Activated CD4-positive, alpha-beta T cell treated with anti-CD3 and anti-CD28 coated beads for 36 hours (primary cell): ENCODE measurements at regions not wholly inside any gene's neighbourhood (a gene's known extent, or its start where the extent isn't known, plus 50 kb on each side); places are given as distances from the start of the nearest gene placed in this dataset.

Experiments
- ATAC-seq: fragments of 200-7000 bp; cut with Tn5 transposase; one replicate; pipeline ENCODE4 v1.10.0; 2021; ENCODE audit warnings: mild to moderate bottlenecking, moderate library complexity
- CTCF ChIA-PET: fragments of 350-600 bp; sonication (Branson Sonifier 250); formaldehyde crosslinking; loops from one replicate; lab custom pipeline; 2021; ENCODE audit warnings: antibody characterized with exemption; lab: Charles Lee
- POLR2A ChIA-PET: fragments of 350-600 bp; sonication (Branson Sonifier 250); formaldehyde crosslinking; loops from one replicate; lab custom pipeline; 2021; ENCODE audit warnings: antibody characterized with exemption, inconsistent platforms; lab: Charles Lee
- DNase-seq: peaks from one replicate; pipeline ENCODE4 v3.0.0-alpha.2; 2020
- H3K27ac Mint-ChIP-seq: one replicate; pipeline ENCODE4 v1.8.0; 2021; ENCODE audit warnings: mixed read lengths
- H3K27me3 Mint-ChIP-seq: one replicate; pipeline ENCODE4 v1.8.0; 2021; ENCODE audit warnings: mixed read lengths
- H3K36me3 Mint-ChIP-seq: one replicate; pipeline ENCODE4 v1.8.0; 2021; ENCODE audit warnings: low read depth, mixed read lengths
- H3K4me1 Mint-ChIP-seq: one replicate; pipeline ENCODE4 v1.8.0; 2021; ENCODE audit warnings: mixed read lengths
- H3K4me3 Mint-ChIP-seq: one replicate; pipeline ENCODE4 v1.8.0; 2021; ENCODE audit warnings: mild to moderate bottlenecking, moderate library complexity, mixed read lengths
- H3K9me3 Mint-ChIP-seq: one replicate; pipeline ENCODE4 v1.8.0; 2021; ENCODE audit warnings: low read depth, mixed read lengths
- intact Hi-C, 2 experiments: fragments of 100-400 bp; cut with DNase I in 1 of 2; cut with micrococcal nuclease in 1 of 2; formaldehyde crosslinking; loops; one replicate each; pipeline versions ENCODE4 v1.14.2 to v1.15.1; 2022 to 2024; cut with DNase I, micrococcal nuclease

DNA sequence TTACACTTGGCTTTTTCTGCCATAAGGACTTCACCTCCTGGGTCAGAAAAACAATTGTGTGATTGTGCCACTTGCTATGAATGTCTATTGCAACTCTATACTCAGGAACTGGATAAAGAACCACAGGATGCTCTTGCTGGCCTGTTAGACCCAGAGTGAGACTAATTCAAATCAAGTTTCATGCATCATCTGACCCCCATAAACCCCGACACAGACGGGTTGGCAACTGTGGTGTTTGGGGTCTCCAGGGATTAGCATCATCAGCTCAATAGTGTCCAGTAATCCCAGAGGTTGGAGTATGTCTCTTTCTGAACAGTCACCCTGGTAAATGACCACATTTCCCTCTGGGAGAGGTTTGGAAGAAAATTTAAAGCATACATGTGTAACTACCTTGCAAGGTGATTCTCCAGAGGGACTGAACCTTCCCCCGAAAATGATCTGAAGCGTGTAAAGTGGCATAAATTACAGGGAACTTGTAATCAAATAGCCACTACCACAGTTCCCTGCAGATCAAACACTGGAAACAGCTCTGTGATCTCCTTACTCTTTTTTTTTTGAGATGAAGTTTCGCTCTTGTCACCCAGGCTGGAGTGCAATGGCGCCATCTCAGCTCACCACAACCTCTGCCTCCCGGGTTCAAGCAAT, 1097.6 kb downstream of the TBC1D22A start:
- Mint-ChIP-seq H3K27ac (no peak overlapping the region), H3K4me1 (peaks cover 5% of the 10 kb centered on the region), H3K36me3 (no peaks in the 10 kb centered on the region), H3K4me3 (no peak overlapping the region), H3K9me3 (no peaks in the 10 kb centered on the region), H3K27me3 (peaks cover 18% of the 10 kb centered on the region)
- intact Hi-C loops, result no loop called here
- ATAC-seq (no peak), DNase-seq (no peak)
- ChIA-PET CTCF (interaction anchor here (0.6 kb wide), 1 partner anchor 1080 kb away, joined by 3 read pairs; no protein-coding TSS in a partner anchor), POLR2A (no interaction called here)

DNA sequence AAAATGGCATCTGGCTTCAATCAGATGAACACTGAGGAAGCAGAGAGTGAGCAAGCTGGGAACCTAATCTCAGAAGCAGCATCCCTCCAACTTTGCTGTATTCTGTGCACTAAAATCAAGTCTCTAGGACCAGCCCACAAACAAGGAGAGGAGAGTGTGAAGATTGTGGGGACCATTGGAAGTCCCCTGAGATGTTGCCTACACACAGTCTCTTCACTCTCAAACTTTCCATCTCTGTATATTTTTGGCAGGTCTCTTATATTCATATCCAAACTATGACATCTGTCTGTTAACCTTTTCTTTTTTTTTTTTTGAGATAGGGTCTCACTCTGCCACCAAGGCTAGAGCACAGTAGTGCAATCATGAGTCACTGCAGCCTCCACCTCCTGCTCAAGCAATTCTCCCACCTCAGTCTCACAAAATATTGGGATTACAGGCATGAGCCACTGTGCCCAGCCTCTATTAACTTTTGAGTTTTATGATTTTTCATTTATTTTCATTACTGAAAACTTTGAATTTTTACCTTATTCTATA, 1096.4 kb downstream of the TBC1D22A start:
- ChIA-PET CTCF (interaction anchor here (0.7 kb wide), 1 partner anchor 1317 kb away, joined by 3 read pairs; no protein-coding TSS in a partner anchor), POLR2A (interaction anchor here (0.6 kb wide), 1 partner anchor 517 kb away, joined by 6 read pairs; no protein-coding TSS in a partner anchor)
- peak; percentile 90 for ATAC-seq
- peaks cover 5% of the 10 kb centered on the region for H3K4me1 Mint-ChIP-seq
- H3K36me3 Mint-ChIP-seq, result no peaks in the 10 kb centered on the region
- DNase-seq, result peak; percentile 9
- H3K9me3 Mint-ChIP-seq, result no peaks in the 10 kb centered on the region
- peaks cover 17% of the 10 kb centered on the region for H3K27me3 Mint-ChIP-seq
- H3K27ac Mint-ChIP-seq, result no peak overlapping the region
- no peak overlapping the region for H3K4me3 Mint-ChIP-seq
- intact Hi-C loops, result no loop called here

DNA sequence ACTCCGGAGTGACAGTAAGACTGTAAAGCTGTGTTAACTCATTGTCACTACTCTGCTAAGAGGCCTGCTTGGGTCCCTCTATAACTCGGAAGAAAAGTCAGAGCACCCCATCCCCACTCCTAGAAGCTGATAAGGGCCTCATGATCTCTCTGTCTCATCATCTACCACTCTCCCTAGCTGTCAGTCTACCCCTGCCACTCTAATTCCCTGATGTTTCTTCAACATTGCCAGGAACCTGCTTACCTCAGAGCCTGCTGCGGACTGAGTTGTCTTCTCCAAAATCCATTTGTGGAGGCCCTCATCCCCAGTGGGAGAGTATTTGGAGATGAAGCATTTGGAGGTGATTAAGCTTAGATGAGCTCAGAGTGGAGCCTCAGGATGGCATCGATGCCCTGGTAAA, 1092.2 kb downstream of the TBC1D22A start:
- Mint-ChIP-seq H3K27me3 (peaks cover 11% of the 10 kb centered on the region), H3K9me3 (no peaks in the 10 kb centered on the region), H3K4me3 (no peak overlapping the region), H3K4me1 (peaks cover 5% of the 10 kb centered on the region), H3K27ac (no peak overlapping the region), H3K36me3 (no peaks in the 10 kb centered on the region)
- DNase-seq, result no peak
- POLR2A ChIA-PET, result no interaction called here
- CTCF ChIA-PET, result no interaction called here
- ATAC-seq, result no peak
- intact Hi-C loops, result no loop called here

DNA sequence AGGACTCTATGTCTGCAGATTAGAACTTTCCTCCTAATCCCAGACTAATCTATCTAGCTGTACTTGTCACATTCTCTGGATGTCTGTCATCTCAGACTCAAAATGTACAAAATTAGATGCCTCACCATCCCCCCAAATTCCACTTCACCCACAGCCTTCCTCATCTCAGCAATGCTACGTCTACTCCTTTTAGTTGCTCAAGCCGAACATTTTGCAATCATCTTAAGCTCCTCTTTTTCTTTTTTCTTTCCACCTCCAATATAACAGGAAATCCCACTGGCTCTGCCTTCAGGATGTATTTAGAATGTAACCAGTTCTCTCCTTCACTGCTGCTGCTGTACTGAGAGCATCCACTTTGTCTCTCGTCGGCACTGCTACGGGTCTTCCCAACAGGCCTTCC, 1091.8 kb downstream of the TBC1D22A start:
- Mint-ChIP-seq H3K9me3 (no peaks in the 10 kb centered on the region), H3K4me1 (peaks cover 5% of the 10 kb centered on the region), H3K36me3 (no peaks in the 10 kb centered on the region), H3K27me3 (peaks cover 11% of the 10 kb centered on the region), H3K27ac (no peak overlapping the region), H3K4me3 (no peak overlapping the region)
- POLR2A ChIA-PET, result no interaction called here
- intact Hi-C loops, result no loop called here
- CTCF ChIA-PET, result interaction anchor here (0.6 kb wide), 1 partner anchor 133 kb away, joined by 3 read pairs; no protein-coding TSS in a partner anchor
- no peak for ATAC-seq
- DNase-seq, result no peak

DNA sequence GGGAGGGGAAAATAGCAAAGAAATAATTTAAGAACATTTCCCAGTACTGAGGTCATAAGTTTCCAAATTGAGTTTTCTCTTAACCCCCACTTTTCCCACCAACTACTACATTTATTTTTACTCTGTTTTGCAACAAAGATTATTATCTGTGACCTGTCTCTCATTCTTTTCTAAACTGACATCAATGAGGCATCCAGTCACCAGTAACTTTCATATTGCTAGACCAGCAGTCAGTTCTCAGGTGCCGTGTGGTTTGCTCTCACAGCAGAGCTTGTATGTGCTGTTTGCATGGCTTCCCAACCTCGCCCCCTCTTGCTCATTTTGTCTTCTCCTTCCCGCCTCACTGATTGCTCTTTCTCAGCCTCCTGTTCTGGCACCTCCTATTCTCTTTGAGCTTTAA, 1091.3 kb downstream of the TBC1D22A start:
- DNase-seq, result no peak
- Mint-ChIP-seq H3K9me3 (no peaks in the 10 kb centered on the region), H3K4me3 (no peak overlapping the region), H3K27ac (no peak overlapping the region), H3K36me3 (no peaks in the 10 kb centered on the region), H3K27me3 (peaks cover 11% of the 10 kb centered on the region), H3K4me1 (peaks cover 5% of the 10 kb centered on the region)
- intact Hi-C loops, result no loop called here
- no peak for ATAC-seq
- ChIA-PET POLR2A (no interaction called here), CTCF (interaction anchor here (0.6 kb wide), 1 partner anchor 134 kb away, joined by 3 read pairs; no protein-coding TSS in a partner anchor)

DNA sequence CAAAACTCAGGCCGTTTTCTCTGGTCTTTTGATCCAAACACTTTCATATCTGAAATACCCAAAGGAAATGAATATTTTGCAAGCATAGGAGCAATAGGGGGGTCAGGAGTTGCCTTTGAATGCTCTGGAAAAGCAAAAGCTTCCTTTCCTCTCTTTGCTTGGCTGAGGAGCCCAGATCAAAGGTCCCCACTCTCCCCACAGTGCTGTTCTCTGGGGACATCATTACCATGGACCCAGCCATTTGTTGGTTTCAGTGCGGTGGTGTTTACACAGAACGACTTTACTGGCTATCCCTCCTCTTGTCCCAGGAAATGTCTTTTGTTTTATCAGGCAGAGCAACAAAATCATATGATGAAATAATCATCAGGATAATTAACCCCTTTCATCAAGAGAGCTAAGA, 1089.1 kb downstream of the TBC1D22A start:
- intact Hi-C loops, result no loop called here
- Mint-ChIP-seq H3K27ac (no peak overlapping the region), H3K36me3 (no peaks in the 10 kb centered on the region), H3K4me1 (no peaks in the 10 kb centered on the region), H3K4me3 (no peak overlapping the region), H3K27me3 (peaks cover 7% of the 10 kb centered on the region), H3K9me3 (no peaks in the 10 kb centered on the region)
- CTCF ChIA-PET, result no interaction called here
- no peak for ATAC-seq
- no peak for DNase-seq
- POLR2A ChIA-PET, result no interaction called here

DNA sequence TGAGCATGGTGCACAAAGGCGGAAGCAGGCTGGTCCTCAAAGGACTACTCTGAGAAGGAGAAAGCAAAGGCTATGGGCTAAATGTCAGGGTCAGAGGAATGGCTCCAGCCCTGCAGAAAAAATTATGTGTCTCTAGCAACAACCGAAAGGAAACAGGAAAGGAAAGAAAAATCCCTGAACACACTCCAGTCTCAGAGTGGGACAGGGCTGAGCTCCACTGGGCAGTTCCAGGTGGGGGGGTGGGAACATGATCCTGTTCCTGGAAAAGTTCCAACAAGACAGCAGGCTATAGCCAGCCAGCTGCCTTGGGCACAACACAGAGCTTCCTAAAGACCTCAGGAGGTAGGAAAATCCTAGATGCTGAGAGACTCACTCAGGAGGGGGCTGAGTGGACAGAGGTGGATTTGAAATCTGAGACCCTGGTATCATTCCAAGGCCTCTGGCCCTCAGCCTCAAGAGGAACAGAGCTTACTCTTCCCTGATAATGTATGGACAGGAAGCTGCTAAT, 1088.2 kb downstream of the TBC1D22A start:
- no peak overlapping the region for H3K27ac Mint-ChIP-seq
- CTCF ChIA-PET, result no interaction called here
- no peak overlapping the region for H3K4me3 Mint-ChIP-seq
- H3K36me3 Mint-ChIP-seq, result no peaks in the 10 kb centered on the region
- H3K27me3 Mint-ChIP-seq, result peaks cover 5% of the 10 kb centered on the region
- no peaks in the 10 kb centered on the region for H3K9me3 Mint-ChIP-seq
- POLR2A ChIA-PET, result no interaction called here
- intact Hi-C loops, result no loop called here
- DNase-seq, result no peak
- no peaks in the 10 kb centered on the region for H3K4me1 Mint-ChIP-seq
- no peak for ATAC-seq

DNA sequence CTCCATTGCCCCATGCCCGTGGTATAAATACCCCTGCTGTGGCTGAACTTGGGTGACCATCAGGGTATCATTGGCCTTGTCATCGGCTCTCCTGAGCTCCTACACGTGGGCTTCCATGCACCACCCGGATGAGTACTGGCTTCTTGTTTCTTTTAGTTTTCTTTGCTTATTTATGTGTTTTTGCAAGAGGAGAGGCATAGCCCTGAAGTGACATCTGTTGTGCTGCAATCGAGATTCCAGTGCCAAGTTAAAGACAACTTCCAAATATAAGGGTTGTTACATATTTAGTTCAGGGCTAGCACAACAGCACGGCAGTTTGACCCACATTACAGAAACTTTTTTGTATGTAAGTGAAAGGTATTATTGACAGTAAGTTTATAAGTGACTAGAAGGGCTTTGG, 1087.1 kb downstream of the TBC1D22A start:
- H3K27me3 Mint-ChIP-seq, result peaks cover 11% of the 10 kb centered on the region
- no peaks in the 10 kb centered on the region for H3K4me1 Mint-ChIP-seq
- DNase-seq, result no peak
- POLR2A ChIA-PET, result no interaction called here
- H3K36me3 Mint-ChIP-seq, result no peaks in the 10 kb centered on the region
- CTCF ChIA-PET, result no interaction called here
- no peak overlapping the region for H3K27ac Mint-ChIP-seq
- ATAC-seq, result no peak
- intact Hi-C loops, result no loop called here
- H3K4me3 Mint-ChIP-seq, result no peak overlapping the region
- H3K9me3 Mint-ChIP-seq, result no peaks in the 10 kb centered on the region

DNA sequence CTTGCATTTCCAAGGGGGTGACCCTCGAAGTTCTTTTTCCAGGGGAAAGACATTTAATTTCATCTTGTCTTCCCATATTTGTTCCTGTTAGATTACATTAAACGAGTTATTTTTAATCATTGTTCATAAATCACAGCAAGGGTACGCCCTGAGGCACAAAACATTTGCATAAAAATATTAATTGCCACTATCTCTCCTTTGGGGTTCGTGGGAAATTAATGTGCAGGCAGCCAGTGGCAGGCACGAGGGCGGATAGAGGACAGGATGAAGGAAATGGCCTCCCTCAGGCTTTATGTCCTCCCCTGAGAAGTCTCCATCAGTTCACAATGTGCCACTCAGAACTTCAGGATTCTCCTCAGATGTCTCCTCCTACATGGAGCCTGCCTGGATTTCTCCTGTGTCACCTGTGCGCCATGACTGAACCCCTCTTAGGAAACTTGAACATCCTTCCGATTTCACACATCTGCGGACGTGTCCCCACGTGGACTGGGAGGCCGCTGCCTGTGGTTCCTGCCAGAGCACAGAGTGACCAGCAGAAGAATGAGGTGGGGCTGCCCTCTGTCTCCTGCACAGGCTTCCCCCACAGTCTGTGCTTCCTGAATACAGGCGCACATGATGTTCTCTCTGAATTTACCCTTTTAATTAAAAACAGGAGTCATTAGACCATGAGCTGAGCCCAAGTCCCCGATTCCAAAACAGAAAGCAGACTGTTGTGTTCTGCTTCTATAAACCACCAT, 1085.9 kb downstream of the TBC1D22A start:
- intact Hi-C loops, result no loop called here
- ATAC-seq, result no peak
- H3K36me3 Mint-ChIP-seq, result no peaks in the 10 kb centered on the region

DNA sequence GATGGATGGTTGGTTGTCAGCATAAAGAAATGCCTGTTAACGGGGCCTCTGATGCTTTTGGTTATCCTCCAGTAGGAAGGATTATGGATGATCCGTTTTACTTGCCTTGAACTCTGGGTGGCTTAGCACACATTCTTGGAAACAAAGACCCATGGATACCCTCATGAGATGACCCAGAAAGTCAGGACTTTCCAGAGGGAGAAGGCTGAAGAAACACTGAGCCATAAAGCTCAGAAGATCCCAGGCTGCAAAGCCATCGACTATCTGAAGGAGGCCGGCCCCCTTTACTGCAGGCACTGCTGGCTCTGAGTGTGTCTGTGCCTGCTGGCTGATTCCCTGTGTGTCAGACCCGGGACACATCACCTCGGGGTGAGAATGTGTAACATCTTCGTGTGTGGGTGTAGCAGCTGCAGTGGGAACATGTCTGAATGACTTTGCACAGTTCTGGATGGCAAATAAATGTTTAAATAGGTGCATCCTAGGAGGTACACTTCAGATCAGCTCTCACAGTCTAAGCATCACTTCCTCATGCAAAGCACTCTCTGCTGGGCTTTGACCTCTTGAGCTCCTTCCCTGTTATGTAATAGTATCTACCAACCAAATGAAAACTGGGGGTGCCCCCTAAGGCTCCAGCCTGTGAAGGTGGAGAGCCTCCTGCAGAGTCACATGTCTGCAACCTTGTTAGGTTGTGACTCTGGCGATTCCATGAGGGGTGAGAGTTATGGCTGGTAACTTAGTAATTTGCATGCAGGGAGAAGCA, 1084.9 kb downstream of the TBC1D22A start:
- no peaks in the 10 kb centered on the region for H3K4me1 Mint-ChIP-seq
- H3K9me3 Mint-ChIP-seq, result no peaks in the 10 kb centered on the region
- intact Hi-C loops, result no loop called here
- H3K4me3 Mint-ChIP-seq, result no peak overlapping the region
- ATAC-seq (no peak), DNase-seq (no peak)
- H3K27ac Mint-ChIP-seq, result no peak overlapping the region
- CTCF ChIA-PET, result no interaction called here
- no peaks in the 10 kb centered on the region for H3K36me3 Mint-ChIP-seq
- H3K27me3 Mint-ChIP-seq, result peaks cover 12% of the 10 kb centered on the region
- POLR2A ChIA-PET, result no interaction called here

More for the DNA sequence above, 1085.9 kb downstream of the TBC1D22A start:
- POLR2A ChIA-PET, result no interaction called here
- Mint-ChIP-seq H3K9me3 (no peaks in the 10 kb centered on the region), H3K4me1 (no peaks in the 10 kb centered on the region), H3K27me3 (peaks cover 11% of the 10 kb centered on the region), H3K27ac (no peak overlapping the region), H3K4me3 (no peak overlapping the region)
- CTCF ChIA-PET, result interaction anchor here (0.6 kb wide), 1 partner anchor 46 kb away, joined by 3 read pairs; no protein-coding TSS in a partner anchor
- DNase-seq, result no peak

DNA sequence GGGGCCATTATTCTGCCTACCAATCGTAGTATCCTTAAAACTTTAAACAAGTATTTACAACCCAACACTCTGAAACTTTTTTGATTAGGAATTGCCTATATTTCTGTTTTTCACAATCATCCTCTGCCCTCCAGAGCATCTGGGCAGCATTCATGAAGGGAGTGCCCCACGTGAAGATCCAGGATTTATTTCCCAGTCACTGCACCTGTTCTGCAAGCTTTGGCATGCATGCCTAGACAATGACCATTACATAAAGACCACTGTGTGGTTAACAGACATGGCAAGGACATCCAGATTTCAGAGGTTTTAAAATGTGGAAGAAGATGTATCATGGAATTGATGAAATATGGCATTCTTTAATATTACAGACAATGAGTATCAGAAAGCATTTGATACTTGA, 1083.8 kb downstream of the TBC1D22A start:
- intact Hi-C loops, result no loop called here
- no peak for DNase-seq
- ChIA-PET CTCF (no interaction called here), POLR2A (no interaction called here)
- Mint-ChIP-seq H3K27me3 (peaks cover 14% of the 10 kb centered on the region), H3K9me3 (no peaks in the 10 kb centered on the region), H3K4me1 (no peaks in the 10 kb centered on the region), H3K27ac (no peak overlapping the region), H3K36me3 (no peaks in the 10 kb centered on the region), H3K4me3 (no peak overlapping the region)
- no peak for ATAC-seq
